ENCODE measurements at regions not wholly inside any gene's neighbourhood (a gene's known extent, or its start where the extent isn't known, plus 50 kb on each side); places are given as distances from the start of the nearest gene placed in this dataset.

DNA sequence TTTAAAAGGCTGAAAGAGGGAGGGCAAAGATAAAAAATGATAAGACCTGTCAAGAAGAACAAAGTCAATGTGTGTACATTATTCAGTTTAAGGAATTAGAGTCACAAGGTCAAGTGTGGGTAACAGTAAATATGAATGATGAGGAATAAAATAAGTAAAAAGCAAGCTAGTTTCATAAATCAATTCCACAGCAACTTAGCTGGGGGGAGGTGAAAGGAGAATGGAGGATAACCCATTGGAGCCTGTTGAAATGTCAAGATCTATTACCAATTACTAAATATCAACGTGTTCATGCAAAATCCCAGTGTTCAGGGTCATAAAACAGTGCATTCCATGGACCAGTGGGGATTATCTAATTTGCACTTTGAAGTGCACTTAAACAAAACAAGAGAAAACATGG lies 242.9 kb downstream of the TBX18 start:
- DNase-seq = no peak

DNA sequence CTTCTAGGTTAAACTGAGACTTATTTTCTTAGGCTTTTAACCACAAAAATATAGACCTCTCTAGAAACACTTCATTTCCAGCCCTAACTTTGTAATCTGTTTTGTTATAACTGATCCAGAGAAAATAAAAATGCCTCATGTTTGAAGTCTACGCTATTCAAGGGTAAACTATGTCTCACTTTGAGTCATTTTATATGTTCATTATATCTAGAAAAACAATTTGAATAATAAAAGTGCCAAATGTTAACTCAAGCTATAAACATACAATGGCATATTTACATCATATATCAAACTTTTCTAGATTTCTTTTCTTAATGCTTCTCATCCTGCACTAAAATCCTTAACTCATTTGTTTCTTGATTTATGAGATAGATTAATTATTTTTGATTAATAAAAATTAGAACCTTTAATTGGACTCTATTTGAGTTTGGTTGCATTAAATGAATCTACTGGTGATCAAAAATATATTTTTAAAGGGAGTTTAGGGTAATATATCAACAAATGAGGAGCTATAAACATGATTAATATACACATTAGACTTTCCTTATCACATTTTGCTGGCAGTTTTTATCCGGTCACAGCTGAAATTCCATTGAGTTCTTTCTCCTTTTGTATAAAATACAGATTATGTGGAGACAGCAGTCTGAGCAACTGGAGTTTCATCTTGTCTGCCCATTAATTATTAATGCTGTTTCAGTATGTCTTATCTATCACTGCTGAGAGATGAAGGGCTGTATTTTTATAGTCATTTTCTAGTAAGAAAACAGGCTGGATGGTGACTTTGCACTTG lies 246.5 kb downstream of the TBX18 start:
- no peak for DNase-seq

DNA sequence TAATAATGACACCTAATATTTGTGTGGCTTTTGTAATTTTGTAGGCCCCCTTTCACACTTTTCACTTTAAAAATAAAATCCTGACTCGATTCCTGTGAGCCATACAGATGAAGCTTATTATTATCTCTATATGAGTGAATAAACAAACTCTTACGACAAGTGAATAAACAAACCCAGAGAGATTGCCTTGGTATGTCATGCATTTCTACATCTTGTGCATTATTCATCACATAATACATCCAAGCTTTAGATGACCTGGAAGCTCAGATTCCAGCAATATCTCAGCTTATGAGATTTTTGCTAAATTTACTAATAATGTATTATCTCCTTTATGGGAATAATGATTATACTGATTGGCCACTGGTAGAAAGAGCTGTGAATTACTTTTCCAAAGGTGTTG lies 248.2 kb downstream of the TBX18 start:
- DNase-seq = no peak

DNA sequence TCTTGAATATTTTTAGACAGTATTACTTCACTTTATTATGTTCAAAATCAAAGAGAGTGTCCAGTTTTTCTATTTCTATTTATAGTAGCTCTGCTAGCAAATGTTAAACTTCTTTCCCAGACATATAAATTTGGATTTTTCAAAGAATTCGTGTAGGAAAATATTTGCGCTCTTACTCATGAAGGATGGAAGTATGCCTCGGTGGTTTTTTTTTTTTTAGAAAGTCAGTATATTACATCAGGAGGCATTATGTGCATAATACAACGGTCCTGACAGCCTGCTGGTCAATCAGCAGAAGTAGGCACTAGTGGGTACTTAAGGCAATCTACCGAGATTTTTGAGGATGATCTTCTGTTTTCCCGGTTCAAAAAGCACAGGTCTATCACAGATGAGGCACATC lies 249.3 kb downstream of the TBX18 start:
- DNase-seq = no peak

DNA sequence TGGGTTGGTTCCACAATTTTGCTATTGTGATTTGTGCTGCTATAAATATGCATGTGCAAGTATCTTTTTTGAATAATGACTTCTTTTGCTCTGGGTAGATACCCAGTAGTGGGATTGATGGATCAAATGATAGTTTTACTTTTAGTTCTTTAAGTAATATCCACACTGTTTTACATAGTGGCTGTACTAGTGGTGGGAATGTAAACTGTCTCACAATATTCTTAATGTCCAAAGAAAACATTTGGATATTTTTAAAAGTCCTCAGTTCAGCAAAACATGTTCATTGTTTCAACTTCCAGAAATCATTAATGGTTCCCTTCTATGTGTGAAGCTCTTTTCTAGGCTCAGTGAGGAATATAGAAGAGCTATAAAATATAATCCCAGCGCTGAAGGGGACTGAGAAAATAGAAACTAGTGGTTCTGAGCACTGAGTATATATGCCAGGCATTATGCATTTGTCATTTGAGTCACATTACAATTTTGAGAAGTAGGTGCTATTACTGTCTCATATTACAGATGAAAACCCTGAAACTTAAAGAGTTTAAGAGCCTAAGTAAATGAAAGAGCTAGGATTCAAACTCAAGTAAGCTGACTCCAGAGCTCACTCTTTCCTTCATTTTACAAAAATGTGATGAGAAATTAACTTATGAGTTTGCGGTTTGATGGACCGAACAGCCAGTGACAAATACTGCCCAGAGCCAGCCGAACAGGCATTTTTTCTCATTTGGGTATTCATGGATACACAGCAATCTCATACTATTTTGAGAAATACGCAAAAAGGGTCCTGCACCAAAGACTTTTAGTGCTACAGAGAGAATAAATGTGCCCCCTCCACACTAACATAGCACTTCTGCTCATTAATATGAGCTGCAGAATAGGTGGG lies 250.1 kb downstream of the TBX18 start:
- DNase-seq = no peak

DNA sequence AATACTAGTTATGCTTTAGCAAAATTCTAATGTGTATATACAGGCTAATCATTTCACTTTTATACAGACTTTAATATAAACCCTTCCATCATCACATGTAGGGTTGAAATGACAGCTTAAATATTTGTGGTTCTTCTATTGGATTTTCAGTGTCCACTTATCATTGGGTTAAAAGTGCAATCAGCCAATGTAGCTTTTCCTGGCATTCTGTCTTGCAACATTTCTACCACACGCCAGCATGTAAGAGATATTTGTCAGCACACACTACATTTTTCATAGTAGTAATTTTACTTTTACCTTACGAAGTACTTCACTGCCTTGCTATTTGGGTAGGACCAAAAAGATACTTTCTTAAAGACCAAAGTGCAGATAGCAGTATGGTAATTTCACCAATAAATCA lies 252.0 kb downstream of the TBX18 start:
- no peak for DNase-seq

DNA sequence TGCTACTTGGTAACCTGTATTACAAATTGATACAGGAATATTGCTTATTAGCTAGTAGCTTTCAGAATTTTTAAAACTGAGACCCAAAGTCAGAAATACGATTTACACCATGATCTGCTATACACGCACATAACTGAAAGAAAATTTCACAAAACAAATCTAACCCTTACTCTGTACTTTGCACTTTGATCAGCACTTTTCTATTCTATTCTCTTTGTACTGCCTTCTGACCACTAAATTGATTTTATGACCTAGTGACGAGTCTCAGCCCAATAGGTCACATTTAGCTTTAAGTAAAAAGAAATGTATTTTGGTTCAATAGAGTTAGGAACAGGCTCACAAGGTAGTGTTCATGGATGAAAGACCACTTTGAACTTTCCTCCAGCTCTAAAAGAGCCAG lies 252.5 kb downstream of the TBX18 start:
- DNase-seq = no peak

DNA sequence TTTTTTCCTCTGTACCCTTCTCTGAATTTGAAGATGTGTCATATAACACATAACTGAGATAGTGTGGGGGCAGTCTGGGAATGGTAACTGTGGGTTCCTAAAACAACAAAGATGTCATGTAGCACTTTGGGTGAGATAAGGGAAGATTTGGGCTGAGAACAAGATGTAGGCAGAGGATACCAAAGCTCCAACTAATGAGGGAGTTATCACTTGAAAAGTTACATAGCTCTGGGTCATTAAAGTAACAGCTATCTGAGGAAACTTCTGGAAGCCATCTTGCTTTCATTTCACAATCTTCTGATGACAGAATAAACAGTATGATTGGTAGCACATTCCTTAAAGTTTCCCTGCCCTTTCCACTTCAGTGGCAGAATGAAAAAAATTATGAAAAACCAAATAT lies 255.4 kb downstream of the TBX18 start:
- no peak for DNase-seq

DNA sequence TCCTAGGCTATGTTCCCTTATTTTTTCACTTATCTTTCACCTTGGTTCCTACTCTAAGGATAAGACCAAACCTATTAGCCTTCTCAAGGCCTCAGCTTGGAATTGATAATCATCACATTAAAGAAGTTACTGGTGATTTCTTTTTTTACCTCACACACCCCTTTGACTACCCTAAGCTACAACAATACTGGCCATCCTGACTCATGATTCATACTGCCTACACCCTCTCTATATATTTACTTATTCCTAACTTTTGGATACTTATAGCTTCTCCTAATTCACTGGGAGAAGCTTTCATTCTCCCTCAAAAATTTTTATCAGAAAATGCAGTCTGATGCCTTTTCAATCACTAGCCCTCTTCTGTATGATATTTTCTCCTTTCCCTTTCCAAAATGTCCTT lies 256.1 kb downstream of the TBX18 start:
- no peak for DNase-seq

DNA sequence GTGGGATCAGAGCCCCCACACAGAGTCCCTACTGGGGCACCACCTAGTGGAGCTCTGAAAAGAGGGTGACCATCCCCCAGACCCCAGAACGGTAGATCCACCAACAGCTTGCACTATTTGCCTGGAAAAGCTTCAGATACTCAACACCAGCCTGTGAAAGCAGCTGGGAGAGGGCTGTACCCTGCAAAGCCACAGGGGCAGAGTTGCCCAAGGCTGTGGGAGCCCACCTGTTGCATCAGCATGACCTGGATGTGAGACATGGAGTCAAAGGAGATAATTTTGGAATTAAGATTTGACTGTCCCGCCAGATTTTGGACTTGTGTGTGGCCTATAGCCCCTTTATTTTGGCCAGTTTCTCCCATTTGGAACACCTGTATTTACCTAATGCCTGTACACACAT lies 260.4 kb downstream of the TBX18 start:
- no peak for DNase-seq

DNA sequence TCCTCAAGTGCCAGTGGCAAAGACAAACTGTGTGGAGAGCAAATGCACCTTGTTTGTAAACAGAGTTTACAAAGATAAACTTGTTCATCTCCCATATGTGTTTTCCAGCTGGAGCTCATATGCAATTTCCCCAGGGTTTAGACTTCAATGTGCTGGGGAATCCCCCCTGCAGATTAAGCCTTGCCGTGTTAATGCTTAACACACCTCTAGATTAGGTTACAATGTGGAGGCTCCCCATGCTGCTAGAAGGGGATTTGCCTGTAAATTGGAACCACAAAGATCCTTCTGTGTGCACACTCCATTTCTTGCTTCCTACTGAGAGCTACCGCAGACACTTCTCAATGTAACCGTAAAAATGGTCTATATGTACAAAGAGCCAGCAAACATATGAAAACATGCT lies 263.1 kb downstream of the TBX18 start:
- no peak for DNase-seq

DNA sequence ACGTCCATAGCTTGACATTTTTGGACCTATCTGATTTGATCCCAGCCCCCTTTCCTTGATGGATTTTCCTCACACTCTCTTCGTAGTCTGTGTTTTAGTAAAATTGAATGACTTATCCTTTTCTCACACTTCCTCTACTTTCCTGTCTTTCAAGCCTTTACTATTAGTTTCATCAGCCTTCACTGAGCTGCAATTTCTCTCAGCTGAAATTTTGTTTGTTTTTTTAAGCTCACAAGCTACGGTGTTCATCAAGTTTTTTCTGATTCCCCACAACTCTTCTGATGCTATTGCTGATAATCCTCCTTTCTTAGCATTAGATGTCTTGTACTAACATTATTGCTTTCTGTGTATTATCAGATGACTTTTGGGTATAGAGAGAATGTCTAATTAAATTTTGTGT lies 263.7 kb downstream of the TBX18 start:
- DNase-seq = no peak

DNA sequence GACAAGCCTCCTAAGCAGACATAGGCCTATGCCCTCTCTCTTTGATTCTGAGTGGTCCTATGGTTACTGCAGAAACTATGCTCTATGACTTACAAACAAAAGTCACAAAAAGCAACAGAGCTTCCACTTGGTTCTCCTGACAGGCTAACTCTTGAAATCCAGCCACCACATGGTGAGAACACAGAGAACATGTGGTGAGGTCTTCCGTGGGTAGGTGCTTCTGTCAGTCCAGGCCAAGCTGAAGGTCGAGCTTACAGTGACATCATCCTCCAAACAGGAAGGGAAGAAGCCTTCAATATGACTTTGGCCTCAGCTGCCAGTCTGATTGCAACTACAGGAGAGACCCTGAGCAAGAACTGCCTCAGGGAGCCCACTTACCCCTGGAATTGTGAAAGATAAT lies 265.5 kb downstream of the TBX18 start:
- DNase-seq = no peak

DNA sequence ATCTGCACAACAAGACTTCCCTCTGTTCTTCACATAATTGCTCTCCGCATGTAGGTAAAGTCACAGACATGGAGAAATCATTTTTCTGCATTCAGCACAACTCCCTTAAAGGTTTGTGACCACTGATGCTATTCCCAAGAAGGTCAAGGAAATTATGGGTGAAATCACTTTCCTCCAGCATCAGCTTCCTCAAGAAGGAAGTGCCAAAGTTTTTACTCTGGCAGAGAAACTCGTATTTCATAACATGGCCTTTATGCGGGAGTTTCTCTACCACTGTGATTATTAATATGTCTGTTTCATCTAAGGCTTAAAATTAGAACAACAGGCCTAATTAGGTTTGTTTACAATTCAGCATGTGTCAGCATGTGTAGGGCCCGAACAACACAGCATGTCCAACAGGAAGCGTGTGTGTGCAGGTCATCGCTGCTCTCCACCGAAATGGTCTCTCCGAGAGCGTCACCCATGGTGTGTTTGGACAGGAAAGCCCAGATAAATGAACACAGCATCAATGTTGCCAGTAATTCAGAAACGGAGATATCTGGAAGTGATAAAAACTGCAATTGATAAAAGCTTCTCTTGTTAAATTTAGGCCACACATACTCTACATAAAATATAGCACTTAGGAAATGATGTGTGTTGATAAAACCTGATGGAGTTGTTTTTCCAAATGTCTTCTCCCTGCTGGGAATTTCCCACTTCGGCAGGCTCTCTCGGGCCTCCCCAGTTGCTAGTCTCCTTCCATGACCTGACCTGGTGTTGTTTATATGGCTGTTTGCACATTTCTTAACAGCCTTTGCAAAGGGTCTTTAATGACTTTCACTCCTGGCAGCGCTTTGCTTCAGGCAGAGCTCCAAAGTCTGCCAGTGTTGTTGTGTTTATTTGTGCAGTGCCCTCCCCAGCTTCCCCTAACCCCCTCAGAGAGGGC lies 265.1 kb upstream of the CEP162 start:
- DNase-seq = no peak

DNA sequence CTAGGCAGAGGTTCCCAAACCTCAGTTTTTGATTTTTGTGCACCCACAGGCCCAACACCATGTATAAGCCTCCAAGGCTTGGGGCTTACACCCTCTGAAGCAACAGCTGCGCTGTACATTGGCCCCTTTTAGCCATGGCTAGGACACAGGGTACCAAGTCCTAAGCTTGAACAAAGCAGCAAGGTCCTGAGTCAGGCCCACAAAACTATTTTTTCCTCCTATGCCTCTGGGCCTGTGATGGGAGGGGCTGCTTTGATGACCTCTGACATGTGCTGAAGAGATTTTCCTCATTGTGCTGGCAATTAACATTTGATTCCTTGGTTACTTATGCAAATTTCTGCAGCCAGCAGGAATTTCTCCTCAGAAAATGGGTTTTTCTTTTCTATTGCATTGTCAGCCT lies 262.2 kb upstream of the CEP162 start:
- no peak for DNase-seq

DNA sequence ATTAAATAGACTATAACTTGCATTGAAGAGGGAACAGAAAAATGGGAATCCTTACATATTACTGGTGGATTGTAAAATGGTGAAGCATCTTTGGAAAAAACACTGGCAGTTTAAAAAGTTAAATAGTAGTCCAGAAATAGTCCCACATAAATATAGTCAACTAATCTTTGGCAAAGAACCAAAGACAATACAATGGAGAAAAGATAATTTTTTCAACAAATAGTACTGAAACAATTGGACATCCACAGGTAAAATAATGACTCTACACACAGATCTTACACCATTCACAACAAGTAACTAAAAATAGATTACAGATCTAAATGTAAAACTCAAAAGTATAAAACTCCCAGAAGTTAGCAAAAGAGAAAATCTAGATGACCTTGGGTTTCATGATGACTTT lies 259.1 kb upstream of the CEP162 start:
- no peak for DNase-seq

DNA sequence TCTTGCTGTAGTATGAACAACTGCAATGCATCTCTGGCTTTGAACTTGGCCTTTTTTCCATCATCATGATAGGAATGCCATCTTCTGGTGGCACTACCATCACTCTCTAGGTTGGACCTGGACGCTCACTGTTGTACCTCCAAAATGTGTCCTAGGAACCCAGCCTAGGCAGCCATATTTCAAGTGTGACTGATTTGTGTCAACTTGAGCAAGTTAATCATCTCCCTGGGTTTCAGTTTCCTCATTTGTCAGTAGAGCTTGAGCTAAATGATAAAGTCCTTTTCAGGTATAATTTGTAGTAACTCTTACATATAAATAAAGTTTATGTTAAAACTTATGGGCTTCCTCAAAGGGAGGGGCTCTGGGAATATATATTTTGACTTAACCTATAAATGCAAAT lies 241.7 kb upstream of the CEP162 start:
- DNase-seq = no peak

DNA sequence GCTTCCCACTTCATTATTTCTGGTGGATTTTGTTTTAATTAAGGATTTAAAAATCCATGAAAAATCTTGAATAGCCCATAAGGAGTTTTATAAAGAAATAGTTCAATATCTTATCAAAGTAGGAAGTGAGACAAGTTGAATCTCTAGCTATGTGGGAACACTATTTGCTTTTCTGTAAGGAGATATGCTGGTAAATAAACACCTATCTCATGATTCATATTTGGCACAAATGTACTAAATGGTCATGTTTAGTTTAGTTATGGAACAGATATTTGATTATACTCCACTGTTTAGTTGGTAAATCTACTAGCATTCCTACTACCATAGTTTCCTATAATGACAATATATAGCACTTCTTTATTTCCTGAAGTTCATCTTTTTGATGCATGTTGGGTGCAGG lies 239.9 kb upstream of the CEP162 start:
- no peak for DNase-seq

DNA sequence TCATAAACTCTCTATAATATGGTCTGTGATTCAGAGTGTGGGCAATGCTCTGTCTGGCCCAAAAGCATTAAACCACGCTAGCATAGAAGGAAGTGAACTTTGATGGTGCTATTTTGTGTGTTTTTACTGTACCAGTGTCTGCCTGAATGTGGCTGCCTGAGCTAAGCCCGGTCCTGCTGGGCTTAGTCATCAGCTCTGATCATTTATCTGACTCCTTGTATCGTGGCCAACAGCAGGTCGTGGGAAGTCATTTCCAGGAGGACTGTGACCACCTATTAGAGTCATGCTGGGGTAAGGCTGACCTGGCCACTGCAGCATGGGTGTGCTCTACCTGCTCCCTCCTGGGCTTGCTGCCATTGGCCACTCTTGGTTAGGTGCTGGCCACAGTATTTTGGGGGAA lies 239.1 kb upstream of the CEP162 start:
- DNase-seq = no peak

DNA sequence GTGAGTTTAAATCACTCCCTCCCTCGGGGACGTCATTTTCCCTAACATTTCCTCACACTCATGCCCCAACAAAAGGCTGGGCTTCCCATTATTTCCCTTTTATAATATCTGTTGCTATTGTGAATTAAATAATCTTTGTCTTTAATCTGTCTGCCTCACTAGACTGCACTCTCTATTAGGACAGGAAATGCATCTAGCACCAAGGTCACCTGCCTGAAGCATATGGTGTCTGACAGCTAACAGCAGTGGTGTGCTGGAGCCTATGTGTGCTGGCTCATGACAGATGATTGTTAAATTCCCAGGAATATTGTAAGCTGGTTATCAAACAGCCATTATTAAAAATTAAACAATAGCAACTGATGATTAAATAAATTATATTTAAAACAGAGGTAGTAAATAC lies 237.0 kb upstream of the CEP162 start:
- no peak for DNase-seq

DNA sequence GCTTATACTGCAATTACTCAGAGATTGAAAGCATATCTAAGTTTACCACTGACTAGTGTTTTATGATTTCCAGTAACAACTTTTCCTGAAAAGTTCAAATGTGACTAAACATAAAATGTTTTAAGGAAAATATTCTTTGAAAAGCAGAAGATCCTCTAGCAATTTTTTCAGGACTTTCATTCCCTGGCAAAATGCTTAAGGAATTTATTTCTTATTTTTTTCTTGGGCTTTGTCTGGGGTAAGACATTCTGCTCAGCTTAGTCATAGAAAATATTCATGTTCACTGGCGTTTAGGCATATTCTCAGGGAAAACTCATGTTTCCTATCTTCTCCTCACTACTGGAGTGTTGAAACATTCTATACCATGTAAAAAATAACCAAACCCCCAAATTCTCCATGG lies 235.3 kb upstream of the CEP162 start:
- DNase-seq = no peak

DNA sequence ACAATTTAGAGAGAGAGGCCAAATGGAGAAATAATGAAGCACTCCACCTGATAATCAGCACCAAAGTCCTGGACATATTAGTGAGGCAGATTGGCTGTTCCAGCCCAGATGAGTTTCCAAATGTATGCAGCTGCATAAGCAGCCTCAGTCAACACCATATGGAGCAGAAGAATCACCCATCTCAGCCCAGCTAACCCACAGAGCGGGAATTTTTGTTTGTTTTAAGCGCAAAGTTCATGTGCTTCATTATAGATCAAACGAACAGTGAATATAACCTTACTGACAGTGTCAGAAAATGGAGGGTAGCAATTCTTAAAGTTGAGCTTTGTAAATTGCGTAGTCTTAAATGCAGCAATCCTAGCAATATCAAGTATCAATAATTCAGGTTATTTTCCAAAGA lies 234.0 kb upstream of the CEP162 start:
- DNase-seq = no peak

DNA sequence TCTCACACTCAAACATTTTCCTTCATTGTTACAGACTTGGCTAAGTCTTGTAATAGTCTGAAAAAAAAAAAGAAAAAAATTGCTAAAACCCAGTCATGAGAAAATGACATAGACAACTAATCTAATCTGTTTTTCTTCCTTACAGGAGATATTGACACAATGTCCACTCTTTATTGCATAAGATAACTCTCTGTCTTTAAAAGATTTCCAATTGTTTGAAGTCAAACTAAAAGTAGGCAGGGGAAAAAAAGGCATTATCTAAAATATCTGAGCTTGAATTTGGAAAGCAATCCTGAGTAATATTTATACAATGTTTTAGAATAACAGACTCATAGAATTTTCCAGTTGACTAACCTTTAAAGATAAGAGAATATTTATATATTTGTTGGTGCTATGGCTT lies 233.0 kb upstream of the CEP162 start:
- DNase-seq = no peak
